Astrocyte (in vitro differentiated cells and primary cell): ENCODE measurements at regions not wholly inside any gene's neighbourhood (a gene's known extent, or its start where the extent isn't known, plus 50 kb on each side); places are given as distances from the start of the nearest gene placed in this dataset.

Source experiments
- CTCF ChIP-seq: IDR thresholded peaks from 2 replicates; pipeline ENCODE4 v1.5.1; 2011; ENCODE audit warnings: low read depth, mild to moderate bottlenecking, inconsistent platforms, low read length, moderate library complexity; ENCODE audit not compliant: insufficient read depth
- EZH2 ChIP-seq: IDR thresholded peaks from 2 replicates; pipeline ENCODE4 v1.6.1; 2012; ENCODE audit warnings: mild to moderate bottlenecking, low read length, inconsistent platforms; ENCODE audit not compliant: insufficient read depth

- TF ChIP-seq CTCF (no peak), EZH2 (no peak)
Observed at GRCh38 chr10:130360826-130361311, 224.7 kb downstream of the GLRX3 start.
